GM20000 (cell line): ENCODE measurements at regions not wholly inside any gene's neighbourhood (a gene's known extent, or its start where the extent isn't known, plus 50 kb on each side); places are given as distances from the start of the nearest gene placed in this dataset.

Experiments
- DNase-seq: peaks from one replicate; pipeline ENCODE4 v3.0.0; 2012; ENCODE audit warnings: low spot score
- CTCF ChIP-seq: IDR thresholded peaks from 2 replicates; pipeline ENCODE4 v1.5.1; 2012; ENCODE audit warnings: mild to moderate bottlenecking, control low read depth; ENCODE audit errors: extremely low read depth, missing control alignments

GRCh38 chr7:41385996-41386395 lies 316.9 kb downstream of the INHBA start:
- DNase-seq: no peak

DNA sequence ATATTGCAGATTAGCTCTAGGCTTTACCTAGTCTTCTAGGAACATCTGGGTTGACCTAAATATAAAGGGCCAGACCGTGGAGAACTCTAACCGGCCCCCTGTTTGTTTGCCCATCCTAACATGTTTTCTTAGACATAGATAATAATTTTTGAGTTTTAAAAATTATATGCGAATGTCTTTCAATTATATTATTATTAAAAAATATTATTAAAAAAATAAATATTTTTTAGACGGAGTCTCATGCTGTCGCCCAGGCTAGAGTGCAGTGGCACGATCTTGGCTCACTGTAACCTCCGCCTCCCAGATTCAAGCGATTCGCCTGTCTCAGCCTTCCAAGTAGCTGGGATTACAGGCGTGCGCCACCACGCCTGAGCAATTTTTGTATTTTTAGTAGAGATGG lies 318.5 kb downstream of the INHBA start:
- DNase-seq: no peak
- no peak for TF ChIP-seq CTCF

More at GRCh38 chr7:41385996-41386395, 316.9 kb downstream of the INHBA start:
- no peak for TF ChIP-seq CTCF

DNA sequence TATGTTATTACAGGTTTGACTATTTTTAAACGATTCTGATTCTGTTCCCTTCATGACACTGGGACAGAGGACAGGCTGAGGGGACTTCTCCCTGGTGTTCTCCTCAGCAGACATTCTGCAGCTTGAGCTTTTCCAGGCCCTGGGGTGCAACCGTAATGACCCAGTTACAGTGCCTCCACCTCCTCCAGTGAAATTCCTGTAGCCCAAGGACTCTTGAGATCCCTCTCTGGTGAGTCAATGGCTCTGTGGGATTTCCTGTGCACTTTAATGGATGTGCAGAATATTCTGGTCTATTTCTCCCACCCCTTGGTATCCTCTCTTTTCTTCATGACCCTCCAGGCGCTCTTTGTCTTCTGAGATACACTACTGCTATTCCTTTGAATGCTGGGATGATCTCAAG lies 319.3 kb downstream of the INHBA start:
- no peak for TF ChIP-seq CTCF
- DNase-seq: no peak

DNA sequence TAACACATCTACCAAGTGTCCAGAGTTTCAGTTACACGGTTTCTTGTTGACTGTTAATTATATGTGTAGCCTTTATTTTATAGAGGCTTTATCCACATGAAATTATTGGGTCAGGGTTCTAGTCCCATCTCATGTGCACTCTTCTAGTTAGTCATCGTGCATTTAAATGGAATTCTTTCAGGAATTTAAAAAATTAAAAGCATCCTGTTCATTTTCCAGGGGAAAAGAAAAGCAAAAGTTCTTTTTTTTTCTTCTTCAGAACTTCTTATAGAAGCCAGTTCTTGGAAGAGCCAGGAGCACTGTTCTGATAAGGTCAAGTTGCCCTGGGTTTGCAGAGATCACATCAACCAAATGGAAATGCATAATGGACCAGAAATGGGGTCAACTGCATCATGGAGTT lies 324.7 kb downstream of the INHBA start:
- no peak for DNase-seq
- TF ChIP-seq CTCF: no peak

DNA sequence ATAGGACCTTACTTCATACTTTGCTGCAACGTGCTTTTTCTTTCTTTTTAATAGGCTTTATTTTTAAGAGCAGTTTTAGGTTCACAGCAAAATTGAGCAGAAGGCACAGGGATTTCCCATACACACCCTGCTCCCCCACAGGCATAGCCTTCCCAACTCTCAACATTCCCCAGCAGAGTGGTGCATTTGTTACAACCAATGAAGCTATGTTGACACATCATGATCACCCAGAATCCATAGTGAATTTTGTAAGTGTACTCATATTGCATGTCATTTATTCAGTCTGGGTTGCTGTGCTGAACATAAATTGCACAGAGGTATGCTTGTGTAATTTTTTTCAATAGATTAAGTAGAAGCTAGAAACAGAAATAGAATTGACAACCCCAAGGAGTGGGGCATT lies 327.3 kb downstream of the INHBA start:
- no peak for TF ChIP-seq CTCF
- no peak for DNase-seq

DNA sequence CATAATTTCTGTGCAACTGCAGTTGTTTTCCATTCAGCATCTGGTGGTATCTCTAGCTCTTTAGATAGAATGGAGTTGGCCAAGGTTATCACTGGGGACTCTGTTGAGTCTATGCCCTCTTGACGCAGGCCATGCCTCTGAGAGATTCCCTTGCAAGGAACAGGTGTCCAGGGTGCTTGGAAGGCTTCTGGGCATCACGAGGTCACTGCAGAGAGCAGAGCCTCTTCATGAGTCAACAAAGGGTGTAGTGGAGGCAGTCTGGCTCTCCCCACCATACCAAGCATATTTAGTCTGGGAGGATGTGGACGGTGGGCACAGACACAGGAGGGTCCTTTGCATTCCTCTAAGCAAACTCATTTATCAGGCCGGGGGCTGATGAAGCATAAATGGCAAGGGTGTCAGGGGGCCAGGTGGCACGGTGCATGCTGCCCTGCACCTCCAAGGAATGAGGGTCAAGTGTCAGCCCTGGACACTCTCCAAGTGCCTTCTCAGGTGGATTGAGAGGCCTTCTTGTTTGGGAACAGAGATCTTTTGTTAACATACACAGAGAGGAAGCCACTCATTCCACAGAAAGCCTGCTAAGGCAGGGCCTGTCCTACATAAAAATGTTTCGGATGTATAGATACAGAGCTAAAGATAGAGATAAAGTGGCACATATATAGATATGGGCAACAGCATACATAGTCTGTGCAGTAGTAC lies 328.6 kb downstream of the INHBA start:
- no peak for TF ChIP-seq CTCF

DNA sequence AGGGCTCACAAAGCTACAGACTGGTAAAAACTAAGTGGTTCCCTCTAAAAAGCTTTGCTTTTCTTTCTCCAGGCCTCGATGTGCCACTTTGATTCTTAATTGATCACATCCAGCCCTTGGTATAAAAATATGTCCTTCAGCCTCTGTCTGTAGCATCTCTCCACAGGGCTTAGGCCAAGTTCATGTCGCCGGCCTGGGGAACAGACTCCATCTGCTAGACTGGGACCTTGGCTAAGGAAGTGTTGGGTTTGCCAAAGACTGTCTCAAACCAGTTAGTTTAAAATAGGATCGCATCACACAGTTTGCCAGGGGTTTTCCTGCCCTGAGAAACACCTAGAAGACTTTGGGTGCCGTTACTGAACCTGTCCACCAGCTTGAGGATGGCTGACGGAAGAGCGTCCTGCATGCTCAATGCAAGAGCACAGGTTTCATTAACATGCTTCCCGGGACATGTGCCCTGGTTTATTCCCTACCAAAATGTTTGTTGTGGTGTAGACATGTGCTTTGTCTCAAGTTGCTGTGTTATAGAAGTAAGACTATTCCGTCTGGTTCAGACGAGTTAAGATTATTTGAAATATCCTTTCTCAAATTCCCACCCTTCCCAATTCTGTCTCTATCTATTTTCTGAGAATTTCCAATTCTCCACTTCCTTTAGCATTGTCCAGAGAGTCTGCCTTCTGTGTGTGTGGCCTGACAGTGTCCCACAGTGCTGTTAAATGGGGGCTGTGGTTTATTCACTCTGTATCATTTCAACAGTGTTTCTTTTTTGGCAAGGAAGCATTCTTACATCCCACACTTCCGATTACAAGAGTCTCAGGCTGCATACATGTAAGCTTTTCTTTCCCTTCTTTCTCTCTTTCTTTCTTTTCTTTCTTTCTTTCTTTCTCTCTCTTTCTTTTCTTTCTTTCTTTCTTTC lies 334.7 kb downstream of the INHBA start:
- no peak for TF ChIP-seq CTCF
- no peak for DNase-seq

More for the DNA sequence above, 328.6 kb downstream of the INHBA start:
- DNase-seq: no peak
